ENCODE measurements at regions not wholly inside any gene's neighbourhood (a gene's known extent, or its start where the extent isn't known, plus 50 kb on each side); places are given as distances from the start of the nearest gene placed in this dataset.
A peak's percentile ranks its signal among the peaks of the same experiment; 100 is the strongest.
"Not testable (repeated sequence)": the region's sequence is repeated elsewhere in the genome, so short reads cannot be mapped to it uniquely, and the experiment has no call there.

GRCh38 chr1:79519084-79519760 is 512.7 kb upstream of the ADGRL4 start:
- no peak for DNase-seq

GRCh38 chr1:79517470-79518224 is 511.1 kb upstream of the ADGRL4 start:
- no peak for DNase-seq

- no peak for DNase-seq
These were observed 501.2 kb upstream of the ADGRL4 start for GRCh38 chr1:79507770-79508169.

GRCh38 chr1:79501153-79501552 is 494.6 kb upstream of the ADGRL4 start:
- no peak for DNase-seq

- DNase-seq: no peak
These were observed 493.0 kb upstream of the ADGRL4 start for GRCh38 chr1:79499541-79499940.

GRCh38 chr1:79497193-79497773 is 490.8 kb upstream of the ADGRL4 start:
- peak in 1 of 2 experiments; percentile 66 for DNase-seq

GRCh38 chr1:79496129-79496528 is 489.6 kb upstream of the ADGRL4 start:
- DNase-seq: no peak

GRCh38 chr1:79493702-79494101 is 487.2 kb upstream of the ADGRL4 start:
- DNase-seq: not testable (repeated sequence)

GRCh38 chr1:79488572-79489121 is 482.1 kb upstream of the ADGRL4 start:
- DNase-seq: not testable (repeated sequence)

- DNase-seq: no peak
These were observed 472.3 kb upstream of the ADGRL4 start for GRCh38 chr1:79478728-79479373.

- no peak for DNase-seq
These were observed 471.6 kb upstream of the ADGRL4 start for GRCh38 chr1:79478160-79478559.

- no peak for DNase-seq
These were observed 465.6 kb upstream of the ADGRL4 start for GRCh38 chr1:79472067-79472656.

- no peak for DNase-seq
These were observed 462.6 kb upstream of the ADGRL4 start for GRCh38 chr1:79469139-79469538.

GRCh38 chr1:79460773-79461436 is 454.4 kb upstream of the ADGRL4 start:
- no peak for DNase-seq

GRCh38 chr1:79457562-79458224 is 451.2 kb upstream of the ADGRL4 start:
- DNase-seq: no peak

- DNase-seq: no peak
These were observed 441.9 kb upstream of the ADGRL4 start for GRCh38 chr1:79448426-79448825.

- no peak for DNase-seq
These were observed 434.7 kb upstream of the ADGRL4 start for GRCh38 chr1:79441238-79441637.

- DNase-seq: no peak
These were observed 431.0 kb upstream of the ADGRL4 start for GRCh38 chr1:79437540-79437939.

GRCh38 chr1:79431340-79431739 is 424.8 kb upstream of the ADGRL4 start:
- no peak for DNase-seq

GRCh38 chr1:79430437-79430836 is 423.9 kb upstream of the ADGRL4 start:
- DNase-seq: no peak

- DNase-seq: no peak
These were observed 416.2 kb upstream of the ADGRL4 start for GRCh38 chr1:79422726-79423125.

GRCh38 chr1:79398501-79398900 is 392.0 kb upstream of the ADGRL4 start:
- no peak for DNase-seq
